NCI-H2227 (cell line): ENCODE measurements at regions not wholly inside any gene's neighbourhood (a gene's known extent, or its start where the extent isn't known, plus 50 kb on each side); places are given as distances from the start of the nearest gene placed in this dataset.

Experiments used
- DNase-seq: peaks from one replicate; lab custom pipeline; 2025; ENCODE audit not compliant: unreplicated experiment; lab: John Stamatoyannopoulos, UW

GRCh38 chr7:63008366-63008765 lies 990.3 kb upstream of the ZNF722 start:
- no peak for DNase-seq

GRCh38 chr7:63009771-63010170 lies 988.9 kb upstream of the ZNF722 start:
- DNase-seq, result no peak

GRCh38 chr7:63012633-63013183 lies 985.9 kb upstream of the ZNF722 start:
- DNase-seq, result no peak

GRCh38 chr7:63014792-63015191 lies 983.9 kb upstream of the ZNF722 start:
- DNase-seq, result no peak

- DNase-seq, result no peak
Measured at GRCh38 chr7:63023182-63023787, 975.4 kb upstream of the ZNF722 start.

- DNase-seq, result no peak
Measured at GRCh38 chr7:63024446-63024845, 974.2 kb upstream of the ZNF722 start.

GRCh38 chr7:63025815-63026214 lies 972.8 kb upstream of the ZNF722 start:
- DNase-seq, result no peak

GRCh38 chr7:63027075-63027474 lies 971.6 kb upstream of the ZNF722 start:
- DNase-seq, result no peak

GRCh38 chr7:63028376-63029206 lies 970.1 kb upstream of the ZNF722 start:
- no peak for DNase-seq

- DNase-seq, result no peak
Measured at GRCh38 chr7:63029207-63029522, 969.5 kb upstream of the ZNF722 start.

- no peak for DNase-seq
Measured at GRCh38 chr7:63030061-63030460, 968.6 kb upstream of the ZNF722 start.

- DNase-seq, result no peak
Measured at GRCh38 chr7:63031838-63032436, 966.7 kb upstream of the ZNF722 start.

GRCh38 chr7:63037242-63037641 lies 961.4 kb upstream of the ZNF722 start:
- no peak for DNase-seq

GRCh38 chr7:63038987-63039386 lies 959.7 kb upstream of the ZNF722 start:
- no peak for DNase-seq

- no peak for DNase-seq
Measured at GRCh38 chr7:63039882-63040281, 958.8 kb upstream of the ZNF722 start.

GRCh38 chr7:63040336-63040735 lies 958.3 kb upstream of the ZNF722 start:
- DNase-seq, result no peak

- DNase-seq, result no peak
Measured at GRCh38 chr7:63040966-63041610, 957.6 kb upstream of the ZNF722 start.

GRCh38 chr7:63041786-63042185 lies 956.9 kb upstream of the ZNF722 start:
- no peak for DNase-seq

GRCh38 chr7:63042730-63043511 lies 955.7 kb upstream of the ZNF722 start:
- no peak for DNase-seq

GRCh38 chr7:63043657-63044543 lies 954.7 kb upstream of the ZNF722 start:
- no peak for DNase-seq
